ENCODE measurements at regions not wholly inside any gene's neighbourhood (a gene's known extent, or its start where the extent isn't known, plus 50 kb on each side); places are given as distances from the start of the nearest gene placed in this dataset.

DNA sequence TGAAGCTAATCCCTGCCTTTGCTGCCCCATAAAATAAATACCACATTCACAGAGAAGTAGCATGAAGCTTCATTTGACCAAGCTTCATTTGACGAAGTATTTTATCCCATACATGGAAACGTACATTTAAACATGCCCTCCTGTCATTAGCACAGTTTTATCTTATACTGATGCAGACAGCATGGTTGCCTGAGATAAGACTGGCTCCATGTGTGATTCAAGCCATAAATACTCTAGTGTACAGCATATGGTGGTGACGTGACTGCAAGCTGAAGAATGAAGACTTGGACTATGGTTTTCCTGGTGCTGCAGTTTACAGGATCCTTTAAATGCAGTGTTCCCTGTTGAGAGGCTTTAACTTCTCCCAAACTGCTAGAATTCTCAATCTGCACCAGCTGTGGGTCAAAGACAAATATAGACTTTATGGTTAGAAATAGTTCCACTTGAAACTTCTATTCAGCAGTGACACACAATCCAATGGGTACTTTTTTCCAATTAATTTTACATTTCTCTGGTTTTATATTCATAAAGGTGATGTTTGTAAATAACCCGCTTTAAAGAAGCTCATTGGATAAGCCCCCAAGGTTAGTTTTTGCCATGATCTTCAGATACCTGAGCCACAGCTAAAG, 64.9 kb downstream of the CYB561 start:
- Histone ChIP-seq H3K9me3 (ENCODE audit: low read length) (no peaks in the 10 kb centered on the region), H3K27me3 (ENCODE audit: insufficient read depth, low read depth, low read length) (no peaks in the 10 kb centered on the region), H3K4me2 (ENCODE audit: low read length) (no peak overlapping the region), H3K36me3 (ENCODE audit: insufficient read depth, low read length) (no peaks in the 10 kb centered on the region), H3K27ac (ENCODE audit: low read length) (no peak overlapping the region), H4K20me1 (ENCODE audit: insufficient read depth) (no peaks in the 10 kb centered on the region), H3K9me2 (ENCODE audit: insufficient read depth, low read length) (no peaks in the 10 kb centered on the region), H3F3A (ENCODE audit: insufficient read depth, low read length, poor library complexity, severe bottlenecking) (no peaks in the 10 kb centered on the region), H3K9ac (ENCODE audit: low read length) (no peak overlapping the region), H2AFZ (ENCODE audit: low read depth, low read length) (no peak overlapping the region), H3K79me2 (replicated peaks; ENCODE audit: insufficient read depth, low read length) (no peaks in the 10 kb centered on the region), H3K4me3 (ENCODE audit: low read length) (no peak overlapping the region)
- TF ChIP-seq TAF1 (IDR thresholded peaks at IDR 0.05; ENCODE audit: low read depth) (no peak), EZH2 (IDR thresholded peaks at IDR 0.05; ENCODE audit: borderline replicate concordance, insufficient read depth, low read length, poor library complexity, severe bottlenecking) (no peak)
- TF ChIP-seq, protein P1, sequence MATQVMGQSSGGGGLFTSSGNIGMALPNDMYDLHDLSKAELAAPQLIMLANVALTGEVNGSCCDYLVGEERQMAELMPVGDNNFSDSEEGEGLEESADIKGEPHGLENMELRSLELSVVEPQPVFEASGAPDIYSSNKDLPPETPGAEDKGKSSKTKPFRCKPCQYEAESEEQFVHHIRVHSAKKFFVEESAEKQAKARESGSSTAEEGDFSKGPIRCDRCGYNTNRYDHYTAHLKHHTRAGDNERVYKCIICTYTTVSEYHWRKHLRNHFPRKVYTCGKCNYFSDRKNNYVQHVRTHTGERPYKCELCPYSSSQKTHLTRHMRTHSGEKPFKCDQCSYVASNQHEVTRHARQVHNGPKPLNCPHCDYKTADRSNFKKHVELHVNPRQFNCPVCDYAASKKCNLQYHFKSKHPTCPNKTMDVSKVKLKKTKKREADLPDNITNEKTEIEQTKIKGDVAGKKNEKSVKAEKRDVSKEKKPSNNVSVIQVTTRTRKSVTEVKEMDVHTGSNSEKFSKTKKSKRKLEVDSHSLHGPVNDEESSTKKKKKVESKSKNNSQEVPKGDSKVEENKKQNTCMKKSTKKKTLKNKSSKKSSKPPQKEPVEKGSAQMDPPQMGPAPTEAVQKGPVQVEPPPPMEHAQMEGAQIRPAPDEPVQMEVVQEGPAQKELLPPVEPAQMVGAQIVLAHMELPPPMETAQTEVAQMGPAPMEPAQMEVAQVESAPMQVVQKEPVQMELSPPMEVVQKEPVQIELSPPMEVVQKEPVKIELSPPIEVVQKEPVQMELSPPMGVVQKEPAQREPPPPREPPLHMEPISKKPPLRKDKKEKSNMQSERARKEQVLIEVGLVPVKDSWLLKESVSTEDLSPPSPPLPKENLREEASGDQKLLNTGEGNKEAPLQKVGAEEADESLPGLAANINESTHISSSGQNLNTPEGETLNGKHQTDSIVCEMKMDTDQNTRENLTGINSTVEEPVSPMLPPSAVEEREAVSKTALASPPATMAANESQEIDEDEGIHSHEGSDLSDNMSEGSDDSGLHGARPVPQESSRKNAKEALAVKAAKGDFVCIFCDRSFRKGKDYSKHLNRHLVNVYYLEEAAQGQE (IDR thresholded peaks at IDR 0.05; ENCODE audit: borderline replicate concordance), result no peak

DNA sequence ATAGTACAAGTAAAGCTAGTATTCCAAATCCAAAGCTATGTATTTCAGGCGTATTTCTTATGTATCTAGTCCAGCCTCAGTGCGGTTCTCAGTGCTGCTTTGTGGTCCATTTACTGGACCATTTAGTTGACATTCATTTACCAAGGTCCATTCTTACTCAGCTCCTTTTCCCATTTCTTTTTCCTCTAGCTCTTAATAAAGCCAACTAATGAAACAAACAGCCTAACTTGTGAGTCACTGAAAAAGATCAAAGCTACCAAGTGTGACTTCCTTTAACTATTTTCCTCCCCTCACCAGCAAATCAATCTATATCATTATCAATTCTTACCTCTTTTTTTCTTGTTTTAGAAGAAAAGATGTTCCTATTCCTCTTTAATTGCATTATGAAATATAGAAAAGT, 64.0 kb downstream of the CYB561 start:
- Histone ChIP-seq H3F3A (ENCODE audit: insufficient read depth, low read length, poor library complexity, severe bottlenecking) (no peaks in the 10 kb centered on the region), H3K9ac (ENCODE audit: low read length) (no peak overlapping the region), H3K36me3 (ENCODE audit: insufficient read depth, low read length) (no peaks in the 10 kb centered on the region), H4K20me1 (ENCODE audit: insufficient read depth) (no peaks in the 10 kb centered on the region), H3K79me2 (replicated peaks; ENCODE audit: insufficient read depth, low read length) (no peaks in the 10 kb centered on the region), H3K27ac (ENCODE audit: low read length) (no peak overlapping the region), H3K4me2 (ENCODE audit: low read length) (no peak overlapping the region), H3K4me3 (ENCODE audit: low read length) (no peak overlapping the region), H3K9me2 (ENCODE audit: insufficient read depth, low read length) (no peaks in the 10 kb centered on the region), H2AFZ (ENCODE audit: low read depth, low read length) (no peak overlapping the region), H3K27me3 (ENCODE audit: insufficient read depth, low read depth, low read length) (no peaks in the 10 kb centered on the region), H3K9me3 (ENCODE audit: low read length) (no peaks in the 10 kb centered on the region)
- TF ChIP-seq TAF1 (IDR thresholded peaks at IDR 0.05; ENCODE audit: low read depth) (no peak), RAD21 (conservative IDR thresholded peaks at IDR 0.05) (no peak), MXI1 (conservative IDR thresholded peaks at IDR 0.05; ENCODE audit: poor library complexity, severe bottlenecking) (no peak), EP300 (conservative IDR thresholded peaks at IDR 0.05; ENCODE audit: poor library complexity, severe bottlenecking) (no peak), EZH2 (IDR thresholded peaks at IDR 0.05; ENCODE audit: borderline replicate concordance, insufficient read depth, low read length, poor library complexity, severe bottlenecking) (no peak), POLR2AphosphoS5 (IDR thresholded peaks at IDR 0.05) (no peak), SMC3 (conservative IDR thresholded peaks at IDR 0.05; ENCODE audit: poor library complexity) (no peak)
- TF ChIP-seq, protein P1 (IDR thresholded peaks at IDR 0.05; ENCODE audit: borderline replicate concordance), result no peak
- TF ChIP-seq, protein P2, sequence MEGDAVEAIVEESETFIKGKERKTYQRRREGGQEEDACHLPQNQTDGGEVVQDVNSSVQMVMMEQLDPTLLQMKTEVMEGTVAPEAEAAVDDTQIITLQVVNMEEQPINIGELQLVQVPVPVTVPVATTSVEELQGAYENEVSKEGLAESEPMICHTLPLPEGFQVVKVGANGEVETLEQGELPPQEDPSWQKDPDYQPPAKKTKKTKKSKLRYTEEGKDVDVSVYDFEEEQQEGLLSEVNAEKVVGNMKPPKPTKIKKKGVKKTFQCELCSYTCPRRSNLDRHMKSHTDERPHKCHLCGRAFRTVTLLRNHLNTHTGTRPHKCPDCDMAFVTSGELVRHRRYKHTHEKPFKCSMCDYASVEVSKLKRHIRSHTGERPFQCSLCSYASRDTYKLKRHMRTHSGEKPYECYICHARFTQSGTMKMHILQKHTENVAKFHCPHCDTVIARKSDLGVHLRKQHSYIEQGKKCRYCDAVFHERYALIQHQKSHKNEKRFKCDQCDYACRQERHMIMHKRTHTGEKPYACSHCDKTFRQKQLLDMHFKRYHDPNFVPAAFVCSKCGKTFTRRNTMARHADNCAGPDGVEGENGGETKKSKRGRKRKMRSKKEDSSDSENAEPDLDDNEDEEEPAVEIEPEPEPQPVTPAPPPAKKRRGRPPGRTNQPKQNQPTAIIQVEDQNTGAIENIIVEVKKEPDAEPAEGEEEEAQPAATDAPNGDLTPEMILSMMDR (IDR thresholded peaks at IDR 0.05; ENCODE audit: poor library complexity, severe bottlenecking), result no peak
